ENCODE measurements at regions not wholly inside any gene's neighbourhood (a gene's known extent, or its start where the extent isn't known, plus 50 kb on each side); places are given as distances from the start of the nearest gene placed in this dataset.
"Not testable (repeated sequence)": the region's sequence is repeated elsewhere in the genome, so short reads cannot be mapped to it uniquely, and the experiment has no call there.

DNA sequence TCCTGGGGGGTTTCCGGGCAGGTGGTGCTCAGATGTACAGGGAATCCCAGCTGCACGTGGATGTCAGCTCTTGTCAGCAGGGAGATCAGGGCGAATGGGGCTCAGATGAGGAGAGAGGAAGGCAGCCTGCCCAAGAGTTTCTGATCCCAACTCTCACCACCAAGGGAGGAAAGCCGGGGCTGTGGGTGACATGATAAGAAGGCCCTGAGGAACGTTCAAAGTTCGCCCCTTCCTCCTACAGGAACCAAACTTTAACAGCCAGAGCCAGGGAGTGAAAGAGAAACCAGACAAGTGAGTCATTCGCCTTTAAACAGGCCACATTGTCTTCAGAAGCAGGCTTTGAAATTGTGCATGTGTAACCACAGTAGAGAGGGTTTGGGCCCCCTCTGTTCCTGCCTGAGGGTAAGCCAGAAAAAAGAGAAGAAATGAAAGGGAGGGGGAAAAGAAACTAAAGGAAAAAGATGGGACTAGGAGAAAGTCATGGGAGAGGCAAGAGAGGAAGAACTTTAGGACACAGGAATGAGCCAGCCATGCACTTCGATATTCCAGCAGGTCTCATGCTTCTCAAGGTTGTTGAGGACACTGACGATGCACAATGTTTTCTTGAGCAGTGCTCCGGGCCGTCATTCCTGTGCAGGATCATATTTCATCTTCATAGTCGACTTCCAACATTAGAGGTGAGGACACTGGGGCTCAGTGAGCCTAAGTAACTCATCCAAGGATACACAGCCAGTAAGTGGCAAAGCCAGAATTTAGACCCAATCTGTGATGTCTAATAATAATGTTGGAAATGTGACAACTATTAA lies 691.4 kb upstream of the TBX3 start:
- H3K27ac ChIP-seq, result no peak overlapping the region; the same call in 1 of the 2 replicates
- TF ChIP-seq, protein P1, sequence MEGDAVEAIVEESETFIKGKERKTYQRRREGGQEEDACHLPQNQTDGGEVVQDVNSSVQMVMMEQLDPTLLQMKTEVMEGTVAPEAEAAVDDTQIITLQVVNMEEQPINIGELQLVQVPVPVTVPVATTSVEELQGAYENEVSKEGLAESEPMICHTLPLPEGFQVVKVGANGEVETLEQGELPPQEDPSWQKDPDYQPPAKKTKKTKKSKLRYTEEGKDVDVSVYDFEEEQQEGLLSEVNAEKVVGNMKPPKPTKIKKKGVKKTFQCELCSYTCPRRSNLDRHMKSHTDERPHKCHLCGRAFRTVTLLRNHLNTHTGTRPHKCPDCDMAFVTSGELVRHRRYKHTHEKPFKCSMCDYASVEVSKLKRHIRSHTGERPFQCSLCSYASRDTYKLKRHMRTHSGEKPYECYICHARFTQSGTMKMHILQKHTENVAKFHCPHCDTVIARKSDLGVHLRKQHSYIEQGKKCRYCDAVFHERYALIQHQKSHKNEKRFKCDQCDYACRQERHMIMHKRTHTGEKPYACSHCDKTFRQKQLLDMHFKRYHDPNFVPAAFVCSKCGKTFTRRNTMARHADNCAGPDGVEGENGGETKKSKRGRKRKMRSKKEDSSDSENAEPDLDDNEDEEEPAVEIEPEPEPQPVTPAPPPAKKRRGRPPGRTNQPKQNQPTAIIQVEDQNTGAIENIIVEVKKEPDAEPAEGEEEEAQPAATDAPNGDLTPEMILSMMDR (conservative IDR thresholded peaks at IDR 0.05), result no peak
- TF ChIP-seq ZFX (IDR thresholded peaks at IDR 0.05), result no peak

DNA sequence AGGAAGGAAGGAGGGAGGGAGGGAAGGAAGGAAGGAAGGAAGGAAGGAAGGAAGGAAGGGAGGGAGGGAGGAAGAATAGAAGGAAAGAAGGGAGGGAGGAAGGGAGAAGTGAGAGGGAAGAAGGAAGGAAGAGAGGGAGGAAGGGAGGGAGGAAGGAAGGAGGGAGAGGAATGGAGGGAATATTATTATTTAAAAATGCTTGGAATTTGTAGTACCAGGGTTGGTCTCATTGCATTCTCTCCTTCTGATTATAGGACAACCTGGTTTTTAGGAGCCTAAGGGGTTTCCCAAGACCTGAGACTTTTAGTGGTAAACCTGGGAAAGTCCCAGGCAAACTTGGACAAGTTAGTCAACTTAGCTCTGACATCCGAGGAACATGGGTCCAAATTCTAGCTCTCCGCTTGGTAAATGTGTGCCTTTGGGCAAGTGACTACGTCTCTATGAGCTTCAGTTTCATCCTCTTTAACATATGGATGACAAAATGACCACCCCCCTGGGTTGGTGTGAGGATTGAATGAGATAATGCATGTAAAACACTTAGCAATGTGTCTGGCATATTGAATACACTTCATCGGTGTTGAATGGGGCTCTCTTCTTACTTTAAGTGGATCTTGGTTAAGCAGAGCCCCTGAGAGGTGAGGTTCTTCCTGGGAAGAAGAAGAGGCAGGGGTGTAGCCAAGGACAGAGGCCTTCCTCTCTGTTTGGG lies 690.7 kb upstream of the TBX3 start:
- no peak overlapping the region; the same call in 1 of the 2 replicates for H3K27ac ChIP-seq
- TF ChIP-seq, protein P1 (conservative IDR thresholded peaks at IDR 0.05), result no peak
- no peak for TF ChIP-seq ZFX (IDR thresholded peaks at IDR 0.05)

DNA sequence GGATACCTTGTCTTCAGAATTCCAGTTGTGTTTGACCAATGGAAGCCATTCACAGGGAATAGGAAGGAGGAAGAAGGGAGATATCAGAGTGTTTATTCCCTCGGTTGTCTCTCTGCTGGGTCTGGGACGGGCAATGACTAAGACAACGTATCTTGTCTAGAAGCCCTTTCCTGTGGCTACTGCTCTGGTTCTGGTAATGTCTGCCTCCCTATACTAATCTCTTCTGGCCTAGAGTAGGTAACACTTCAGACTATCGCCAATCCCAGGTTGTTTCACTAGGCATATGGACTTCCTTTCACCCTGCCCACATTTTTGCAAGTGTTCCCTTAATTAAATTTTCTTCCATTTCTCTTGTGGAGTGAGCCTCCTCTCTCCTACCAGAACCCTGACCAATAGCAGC lies 687.7 kb upstream of the TBX3 start:
- TF ChIP-seq, protein P1 (conservative IDR thresholded peaks at IDR 0.05), result no peak
- no peak for TF ChIP-seq ZFX (IDR thresholded peaks at IDR 0.05)
- H3K27ac ChIP-seq, result no peak overlapping the region

DNA sequence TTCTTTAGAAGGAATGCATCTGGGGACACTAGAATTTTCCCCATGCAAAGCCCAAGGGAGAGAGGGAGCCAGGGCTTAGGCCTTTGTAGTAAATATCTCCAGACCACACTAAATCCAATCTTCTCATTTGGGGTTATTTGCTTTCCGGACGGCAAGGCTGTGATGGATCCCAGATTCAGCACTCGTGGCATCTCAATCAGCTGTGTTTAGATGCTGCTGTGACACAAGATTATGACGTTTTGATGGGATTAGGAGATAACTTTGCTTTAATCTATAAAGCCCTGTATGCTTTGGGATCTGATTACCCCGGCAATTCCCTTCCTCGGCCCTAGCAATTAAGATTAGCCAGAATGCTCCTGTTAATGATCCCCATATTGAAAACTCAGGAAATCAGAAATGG lies 686.7 kb upstream of the TBX3 start:
- H3K27ac ChIP-seq, result no peak overlapping the region
- TF ChIP-seq ZFX (IDR thresholded peaks at IDR 0.05), result no peak
- TF ChIP-seq, protein P1 (conservative IDR thresholded peaks at IDR 0.05), result no peak

DNA sequence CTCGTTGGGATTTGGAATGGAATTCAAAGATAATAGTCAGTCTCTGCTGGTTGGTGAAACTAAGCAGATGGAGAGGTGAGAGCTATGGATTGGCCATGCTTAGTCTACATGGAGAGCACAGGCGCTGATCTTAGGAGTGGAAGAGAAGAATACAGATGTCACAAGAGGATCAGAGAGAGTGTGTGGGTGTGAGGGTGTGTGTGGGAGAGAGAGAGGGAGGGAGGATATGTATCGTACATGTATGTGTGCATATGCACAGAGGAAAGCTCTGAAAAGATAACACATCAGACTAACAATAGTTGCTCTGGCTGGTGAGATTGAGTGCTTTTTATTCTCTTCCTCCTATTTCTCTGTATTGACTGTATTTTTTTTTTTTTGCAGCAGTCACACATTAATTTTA lies 686.2 kb upstream of the TBX3 start:
- no peak overlapping the region for H3K27ac ChIP-seq
- TF ChIP-seq ZFX (IDR thresholded peaks at IDR 0.05), result no peak
- TF ChIP-seq, protein P1 (conservative IDR thresholded peaks at IDR 0.05), result no peak

DNA sequence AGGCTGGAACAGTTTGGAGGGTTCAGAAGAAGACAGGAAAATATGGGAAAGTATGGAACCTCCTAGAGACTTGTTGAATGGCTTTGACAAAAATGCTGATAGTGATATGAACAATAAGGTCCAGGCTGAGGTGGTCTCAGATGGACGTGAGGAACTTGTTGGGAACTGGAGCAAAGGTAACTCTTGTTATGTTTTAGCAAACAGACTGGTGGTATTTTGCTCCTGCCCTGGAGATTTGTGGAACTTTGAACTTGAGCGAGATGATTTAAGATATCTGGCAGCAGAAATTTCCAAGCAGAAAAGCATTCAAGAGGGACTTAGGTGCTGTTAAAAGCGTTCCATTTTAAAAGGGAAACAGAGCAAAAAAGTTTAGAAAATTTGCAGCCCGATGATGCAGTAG lies 682.3 kb upstream of the TBX3 start:
- H3K27ac ChIP-seq, result not testable (repeated sequence)

DNA sequence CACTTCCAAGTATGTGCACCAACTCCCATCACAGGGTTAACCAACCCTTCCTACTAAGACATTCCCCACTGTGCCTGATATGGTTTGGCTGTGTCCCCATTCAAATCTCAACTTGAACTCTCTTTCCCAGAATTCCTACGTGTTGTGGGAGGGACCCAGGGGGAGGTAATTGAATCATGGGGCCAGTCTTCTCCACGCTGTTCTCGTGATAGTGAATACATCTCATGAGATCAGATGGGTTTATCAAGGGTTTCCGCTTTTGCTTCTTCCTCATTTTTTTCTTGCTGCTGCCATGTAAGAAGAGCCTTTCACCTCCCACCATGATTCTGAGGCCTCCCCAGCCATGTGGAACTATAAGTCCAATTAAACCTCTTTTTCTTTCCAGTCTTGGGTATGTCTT lies 681.8 kb upstream of the TBX3 start:
- not testable (repeated sequence) for H3K27ac ChIP-seq

DNA sequence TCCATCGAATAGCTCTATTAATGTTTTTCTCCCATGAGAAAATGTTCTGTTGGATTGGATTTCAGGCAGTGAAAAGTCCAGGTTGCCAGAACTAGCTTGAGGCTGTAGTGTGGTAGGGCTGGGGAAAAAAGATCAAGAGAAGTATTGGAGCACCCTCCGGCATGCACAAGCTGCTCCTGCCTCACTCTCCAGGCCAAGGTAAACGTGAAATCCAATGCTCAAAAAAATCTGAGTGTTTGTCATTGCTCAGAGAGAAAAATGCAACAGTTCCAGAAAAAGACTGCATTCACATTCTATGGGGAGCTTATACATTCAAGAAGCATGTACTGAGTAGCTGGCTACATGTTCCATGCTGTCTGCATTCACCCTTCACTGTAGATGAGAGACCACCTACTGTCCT lies 680.9 kb upstream of the TBX3 start:
- no peak overlapping the region for H3K27ac ChIP-seq
- TF ChIP-seq, protein P1 (conservative IDR thresholded peaks at IDR 0.05), result no peak
- no peak for TF ChIP-seq ZFX (IDR thresholded peaks at IDR 0.05)

Data from C4-2B (cell line).